Activated CD4-positive, alpha-beta T cell treated with anti-CD3 and anti-CD28 coated beads, Interleukin-2, amount 10 ng/mL, durations not matched to agents 7 days and 5 days (primary cell): ENCODE measurements at regions not wholly inside any gene's neighbourhood (a gene's known extent, or its start where the extent isn't known, plus 50 kb on each side); places are given as distances from the start of the nearest gene placed in this dataset.
"Not testable (repeated sequence)": the region's sequence is repeated elsewhere in the genome, so short reads cannot be mapped to it uniquely, and the experiment has no call there.

ENCODE experiments used
- CTCF ChIA-PET: fragments of 350-600 bp; sonication (Branson Sonifier 250); formaldehyde crosslinking; loops from one replicate; lab custom pipeline; 2021; ENCODE audit warnings: antibody characterized with exemption; lab: Charles Lee
- POLR2A ChIA-PET: fragments of 350-600 bp; sonication (Branson Sonifier 250); formaldehyde crosslinking; loops from one replicate; lab custom pipeline; 2021; ENCODE audit warnings: antibody characterized with exemption; lab: Charles Lee
- DNase-seq: peaks from one replicate; pipeline ENCODE4 v3.0.0-alpha.2; 2020
- H3K27ac Mint-ChIP-seq: one replicate; pipeline ENCODE4 v1.8.0; 2021; ENCODE audit warnings: mild to moderate bottlenecking, moderate library complexity, mixed read lengths
- H3K27me3 Mint-ChIP-seq: one replicate; pipeline ENCODE4 v1.8.0; 2021; ENCODE audit warnings: mixed read lengths
- H3K36me3 Mint-ChIP-seq: one replicate; pipeline ENCODE4 v1.8.0; 2021; ENCODE audit warnings: low read depth, mixed read lengths
- H3K4me1 Mint-ChIP-seq: one replicate; pipeline ENCODE4 v1.8.0; 2021; ENCODE audit warnings: mixed read lengths
- H3K4me3 Mint-ChIP-seq: one replicate; pipeline ENCODE4 v1.8.0; 2021; ENCODE audit warnings: mild to moderate bottlenecking, moderate library complexity, mixed read lengths
- H3K9me3 Mint-ChIP-seq: one replicate; pipeline ENCODE4 v1.8.0; 2021; ENCODE audit warnings: mixed read lengths

DNA sequence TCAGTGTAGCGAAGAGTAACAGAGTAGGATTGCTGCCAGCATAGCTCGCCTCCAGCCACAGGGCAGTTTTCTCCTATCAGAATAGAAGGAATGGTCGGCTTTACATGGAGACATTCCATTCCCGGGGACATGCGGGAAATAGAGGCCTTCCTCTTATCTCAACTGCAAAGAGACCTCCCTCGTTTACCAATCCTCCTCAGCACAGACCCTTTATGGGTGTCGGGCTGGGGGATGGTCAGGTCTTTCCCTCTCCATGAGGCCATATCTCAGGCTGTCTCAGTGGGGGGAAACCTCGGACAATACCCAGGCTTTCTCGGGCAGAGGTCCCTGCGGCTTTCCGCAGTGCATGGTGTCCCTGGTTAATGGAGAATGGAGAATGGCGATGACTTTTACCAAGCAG is 285.0 kb downstream of the ASMT start:
- POLR2A ChIA-PET = no interaction called here
- H3K36me3 Mint-ChIP-seq = no peaks in the 10 kb centered on the region

DNA sequence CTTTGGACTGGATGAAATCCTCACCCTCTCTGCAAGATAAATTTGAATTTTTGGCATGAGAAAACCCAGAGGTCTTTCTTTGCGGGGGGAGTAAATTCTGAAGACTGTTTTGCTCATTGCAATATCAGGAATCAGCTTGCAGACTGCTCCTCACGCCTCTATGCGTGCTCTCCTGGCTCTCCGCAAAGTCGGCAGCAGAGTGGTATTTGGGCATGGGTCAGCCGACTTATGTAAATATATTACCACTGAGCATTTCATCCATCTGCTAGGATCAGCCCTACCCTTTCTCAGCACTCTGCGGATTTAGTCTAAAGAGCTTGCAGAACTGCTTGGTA is 288.0 kb downstream of the ASMT start:
- Mint-ChIP-seq H3K9me3 (no peaks in the 10 kb centered on the region), H3K4me1 (no peaks in the 10 kb centered on the region), H3K4me3 (no peak overlapping the region), H3K27ac (no peak overlapping the region), H3K36me3 (no peaks in the 10 kb centered on the region), H3K27me3 (no peaks in the 10 kb centered on the region)
- ChIA-PET POLR2A (no interaction called here), CTCF (no interaction called here)
- DNase-seq = no peak

More for the DNA sequence above, 285.0 kb downstream of the ASMT start:
- no peak overlapping the region for H3K27ac Mint-ChIP-seq
- H3K27me3 Mint-ChIP-seq = no peaks in the 10 kb centered on the region
- CTCF ChIA-PET = no interaction called here
- no peaks in the 10 kb centered on the region for H3K4me1 Mint-ChIP-seq
- H3K9me3 Mint-ChIP-seq = no peaks in the 10 kb centered on the region
- DNase-seq = no peak
- H3K4me3 Mint-ChIP-seq = no peak overlapping the region

DNA sequence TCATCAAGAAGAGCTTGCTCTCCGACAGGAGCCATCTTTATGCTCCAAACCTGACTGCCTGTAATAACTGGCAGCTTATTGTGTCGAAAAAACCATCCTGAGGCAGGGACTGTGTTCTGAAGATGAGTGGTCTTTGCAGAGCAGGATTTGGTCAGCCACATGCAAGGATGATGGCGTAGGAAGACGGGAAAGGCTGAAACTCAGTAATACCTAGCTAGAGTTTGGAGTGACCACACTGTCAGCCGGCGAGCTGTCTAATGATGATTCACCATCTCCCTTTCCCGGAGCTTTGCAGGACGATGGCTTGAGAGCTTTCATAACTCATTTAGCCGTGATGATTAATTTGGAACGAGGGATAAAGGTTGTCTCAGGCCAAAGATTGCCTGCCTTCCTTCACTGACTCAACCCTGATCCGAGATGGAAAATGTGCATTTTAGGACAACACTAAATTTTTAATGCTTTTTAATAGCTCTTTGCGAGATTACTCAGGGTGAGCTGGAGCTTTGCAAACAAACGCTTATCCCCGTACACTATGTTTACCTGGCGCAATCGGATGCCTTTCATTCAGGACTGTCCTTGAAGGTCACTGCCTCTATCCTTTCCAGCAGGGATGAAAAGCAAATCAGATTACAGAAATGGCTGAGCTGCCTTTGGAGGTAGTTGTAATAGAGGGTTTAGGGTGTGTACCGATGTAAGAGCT is 288.5 kb downstream of the ASMT start:
- CTCF ChIA-PET = no interaction called here
- Mint-ChIP-seq H3K9me3 (no peaks in the 10 kb centered on the region), H3K27me3 (no peaks in the 10 kb centered on the region), H3K4me1 (no peaks in the 10 kb centered on the region), H3K4me3 (no peak overlapping the region), H3K27ac (no peak overlapping the region), H3K36me3 (no peaks in the 10 kb centered on the region)
- no peak for DNase-seq
- POLR2A ChIA-PET = no interaction called here

DNA sequence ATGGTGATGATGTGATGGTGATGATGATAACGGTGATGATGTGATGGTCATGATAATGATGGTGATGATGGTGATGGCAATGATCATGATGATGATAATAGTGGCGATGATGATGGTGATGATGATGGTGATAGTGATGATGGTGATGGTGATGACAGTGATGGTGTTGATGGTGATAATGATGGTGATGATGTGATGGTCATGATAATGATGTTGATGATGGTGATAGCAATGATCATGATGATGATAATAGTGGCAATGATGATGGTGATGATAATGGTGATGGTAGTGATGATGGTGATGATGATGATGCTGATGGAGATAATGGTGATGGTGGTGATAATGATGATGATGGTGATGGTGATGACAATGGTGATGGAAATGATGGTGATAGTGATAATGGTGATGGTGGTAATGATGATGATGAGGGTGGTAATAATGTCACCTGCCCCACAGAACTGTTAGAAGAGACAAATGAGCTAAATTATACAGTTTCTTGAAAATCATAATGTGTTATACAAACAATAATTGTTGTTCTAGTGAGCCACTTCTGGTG is 289.9 kb downstream of the ASMT start:
- ChIA-PET POLR2A (no interaction called here), CTCF (no interaction called here)
- H3K4me3 Mint-ChIP-seq = no peak overlapping the region
- H3K4me1 Mint-ChIP-seq = no peaks in the 10 kb centered on the region
- H3K27ac Mint-ChIP-seq = no peak overlapping the region
- no peaks in the 10 kb centered on the region for H3K9me3 Mint-ChIP-seq
- H3K36me3 Mint-ChIP-seq = no peaks in the 10 kb centered on the region
- DNase-seq = no peak
- no peaks in the 10 kb centered on the region for H3K27me3 Mint-ChIP-seq

DNA sequence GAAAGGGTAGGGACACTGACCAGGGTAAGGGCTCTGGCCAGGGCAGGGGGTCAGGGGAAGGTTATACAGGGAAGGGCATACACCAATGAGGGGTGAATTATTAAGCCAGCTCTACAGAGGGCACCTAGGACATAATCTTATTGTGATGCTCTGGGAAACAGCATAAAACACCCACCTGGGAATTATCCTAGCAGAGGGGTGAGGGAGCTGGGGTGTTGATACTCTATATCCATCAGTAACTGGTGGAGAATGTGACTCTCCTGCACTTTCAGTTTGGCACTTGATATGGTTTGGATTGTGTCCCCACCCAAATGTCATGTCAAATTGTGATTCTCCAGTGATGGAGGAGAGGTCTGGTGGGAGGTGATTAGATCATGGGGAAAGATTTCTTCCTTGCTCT is 291.2 kb downstream of the ASMT start:
- Mint-ChIP-seq H3K27ac (no peak overlapping the region), H3K4me3 (no peak overlapping the region), H3K27me3 (no peaks in the 10 kb centered on the region), H3K4me1 (no peaks in the 10 kb centered on the region), H3K9me3 (no peaks in the 10 kb centered on the region), H3K36me3 (no peaks in the 10 kb centered on the region)
- no peak for DNase-seq
- ChIA-PET POLR2A (no interaction called here), CTCF (no interaction called here)

DNA sequence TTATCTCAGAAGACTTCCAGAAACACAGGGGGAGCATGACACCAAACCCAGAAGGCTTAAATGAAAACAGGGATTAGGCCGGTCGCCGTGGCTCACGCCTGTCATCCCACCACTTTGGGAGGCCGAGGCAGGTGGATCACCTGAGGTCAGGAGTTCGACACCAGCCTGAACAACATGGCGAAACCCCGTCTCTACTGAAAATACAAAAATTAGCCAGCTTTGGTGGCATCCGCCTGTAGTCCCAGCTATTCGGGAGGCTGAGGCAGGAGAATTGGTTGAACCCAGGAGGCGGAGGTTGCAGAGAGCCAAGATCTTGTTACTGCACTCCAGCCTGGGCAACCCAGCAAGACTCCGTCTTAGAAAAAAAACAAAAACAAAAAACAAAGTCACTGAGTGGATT is 294.1 kb downstream of the ASMT start:
- H3K27me3 Mint-ChIP-seq, H3K4me3 Mint-ChIP-seq, H3K9me3 Mint-ChIP-seq, H3K36me3 Mint-ChIP-seq, CTCF ChIA-PET, H3K4me1 Mint-ChIP-seq, H3K27ac Mint-ChIP-seq, POLR2A ChIA-PET, DNase-seq: not testable (repeated sequence)

DNA sequence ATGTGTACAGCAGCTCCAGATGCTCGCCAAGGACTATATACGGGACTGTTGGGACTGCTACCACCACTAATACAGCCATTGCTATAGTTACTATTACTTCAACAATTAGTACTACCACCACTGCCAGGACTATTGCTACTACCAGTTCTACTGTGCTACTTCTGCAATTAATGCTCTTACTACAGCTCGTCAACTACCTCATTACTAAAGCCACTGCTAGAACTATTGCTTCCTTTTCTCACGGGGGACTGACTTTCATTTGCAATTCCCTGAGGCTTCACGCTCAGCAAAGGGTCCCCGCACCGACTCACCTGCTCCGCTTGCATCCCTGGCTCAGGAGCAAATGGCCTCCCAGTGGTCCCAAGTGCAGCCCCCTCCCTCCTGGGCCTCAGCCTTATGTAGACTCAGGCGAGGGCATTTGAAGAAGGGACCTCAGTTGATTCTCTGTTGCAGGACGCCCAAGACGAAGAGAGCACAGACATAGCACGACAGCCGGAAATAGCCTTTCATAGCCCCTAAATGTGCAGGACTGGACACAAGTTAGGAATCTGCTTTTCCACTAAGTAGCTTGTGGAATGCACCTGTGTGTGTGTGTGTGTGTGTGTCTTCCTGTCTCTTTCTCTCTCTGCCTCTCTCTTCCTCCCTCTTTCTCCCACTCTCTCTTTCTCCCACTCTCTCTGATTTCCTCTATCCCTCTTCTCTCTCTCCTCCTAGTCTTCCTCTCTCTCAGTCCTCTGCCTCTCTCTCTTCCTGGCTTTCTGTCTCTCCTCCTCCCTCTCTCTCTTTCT is 294.8 kb downstream of the ASMT start:
- POLR2A ChIA-PET = no interaction called here
- no peak overlapping the region for H3K27ac Mint-ChIP-seq

DNA sequence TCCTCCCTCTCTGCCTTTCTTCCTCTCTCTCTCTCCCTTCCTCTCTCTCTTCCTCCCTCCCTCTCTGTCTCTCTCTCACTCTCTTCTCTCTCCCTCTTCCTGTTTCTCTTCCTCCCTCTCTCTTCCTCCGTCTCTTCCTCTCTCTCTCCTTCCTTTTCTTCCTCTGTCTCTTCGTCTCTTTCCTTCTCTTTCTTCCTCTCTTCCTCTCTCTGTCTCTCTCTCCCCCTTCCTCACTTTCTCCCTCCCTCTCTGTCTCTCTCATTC is 295.3 kb downstream of the ASMT start:
- CTCF ChIA-PET = no interaction called here
- POLR2A ChIA-PET = no interaction called here
- no peaks in the 10 kb centered on the region for H3K36me3 Mint-ChIP-seq

More for the DNA sequence above, 294.8 kb downstream of the ASMT start:
- H3K27me3 Mint-ChIP-seq = no peaks in the 10 kb centered on the region
- no peak for DNase-seq
- CTCF ChIA-PET = no interaction called here
- no peak overlapping the region for H3K4me3 Mint-ChIP-seq
- H3K36me3 Mint-ChIP-seq = no peaks in the 10 kb centered on the region
- H3K4me1 Mint-ChIP-seq = no peaks in the 10 kb centered on the region
- H3K9me3 Mint-ChIP-seq = no peaks in the 10 kb centered on the region

DNA sequence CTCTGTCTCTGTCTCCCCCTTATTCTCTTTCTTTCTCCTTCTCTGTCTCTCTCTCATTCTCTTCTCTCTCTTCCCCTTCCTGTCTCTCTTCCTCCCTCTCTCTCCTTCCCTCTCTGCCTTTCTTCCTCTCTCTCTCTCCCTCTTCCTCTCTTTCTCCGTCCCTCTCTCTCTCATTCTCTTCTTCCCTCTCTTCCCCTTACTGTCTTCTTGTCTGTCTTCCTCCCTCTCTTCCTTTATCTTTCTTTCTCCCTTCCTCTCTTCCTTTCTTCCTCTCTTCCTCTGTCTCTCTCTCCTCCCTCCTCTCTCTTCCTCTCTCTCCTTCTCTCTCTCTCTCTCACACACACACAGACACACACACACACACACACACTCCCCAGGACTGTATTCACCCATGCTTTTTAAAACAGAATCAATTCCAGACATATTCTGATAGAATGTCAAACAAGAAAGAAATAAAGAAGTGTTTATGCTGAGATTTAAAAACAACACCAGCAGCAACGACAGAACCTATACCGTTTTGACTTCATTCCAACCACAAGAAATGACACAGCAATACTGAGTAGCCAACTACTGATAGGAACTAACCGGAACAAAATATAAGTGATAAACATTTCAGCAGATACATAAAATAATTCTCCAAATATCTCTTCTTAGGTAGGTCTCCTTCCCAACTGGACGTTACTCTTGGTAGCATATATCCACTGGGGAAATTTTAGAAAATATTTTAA is 296.7 kb downstream of the ASMT start:
- Mint-ChIP-seq H3K4me1 (no peaks in the 10 kb centered on the region), H3K4me3 (no peak overlapping the region), H3K27ac (no peak overlapping the region), H3K36me3 (no peaks in the 10 kb centered on the region), H3K27me3 (no peaks in the 10 kb centered on the region), H3K9me3 (no peaks in the 10 kb centered on the region)
- no peak for DNase-seq
- CTCF ChIA-PET = no interaction called here
- POLR2A ChIA-PET = no interaction called here

More for the DNA sequence above, 295.3 kb downstream of the ASMT start:
- Mint-ChIP-seq H3K4me3 (no peak overlapping the region), H3K27me3 (no peaks in the 10 kb centered on the region), H3K4me1 (no peaks in the 10 kb centered on the region), H3K9me3 (no peaks in the 10 kb centered on the region), H3K27ac (no peak overlapping the region)
- no peak for DNase-seq

DNA sequence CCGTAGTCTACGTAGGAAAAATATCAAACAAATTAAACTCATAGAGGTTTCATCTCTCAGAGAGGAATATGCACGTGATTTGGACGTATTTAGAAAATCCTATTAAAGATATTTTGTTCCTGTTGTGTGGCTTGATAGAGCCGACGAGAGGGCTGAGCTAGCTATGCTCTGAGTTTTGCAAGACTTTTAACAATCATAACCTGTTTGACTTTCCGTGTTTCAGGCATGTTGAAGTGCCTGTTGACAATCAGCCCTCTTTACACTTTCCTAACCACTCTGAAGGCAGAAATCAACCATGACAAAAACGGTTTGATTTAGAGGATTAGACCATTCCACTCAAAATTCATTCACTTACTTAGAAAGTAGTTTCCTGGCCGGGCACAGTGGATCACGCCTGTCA is 297.3 kb downstream of the ASMT start:
- H3K4me1 Mint-ChIP-seq = no peaks in the 10 kb centered on the region
- no peaks in the 10 kb centered on the region for H3K9me3 Mint-ChIP-seq
- H3K4me3 Mint-ChIP-seq = no peak overlapping the region
- no peak for DNase-seq
- H3K27me3 Mint-ChIP-seq = no peaks in the 10 kb centered on the region
- H3K36me3 Mint-ChIP-seq = no peaks in the 10 kb centered on the region
- POLR2A ChIA-PET = no interaction called here
- H3K27ac Mint-ChIP-seq = no peak overlapping the region
- CTCF ChIA-PET = no interaction called here

DNA sequence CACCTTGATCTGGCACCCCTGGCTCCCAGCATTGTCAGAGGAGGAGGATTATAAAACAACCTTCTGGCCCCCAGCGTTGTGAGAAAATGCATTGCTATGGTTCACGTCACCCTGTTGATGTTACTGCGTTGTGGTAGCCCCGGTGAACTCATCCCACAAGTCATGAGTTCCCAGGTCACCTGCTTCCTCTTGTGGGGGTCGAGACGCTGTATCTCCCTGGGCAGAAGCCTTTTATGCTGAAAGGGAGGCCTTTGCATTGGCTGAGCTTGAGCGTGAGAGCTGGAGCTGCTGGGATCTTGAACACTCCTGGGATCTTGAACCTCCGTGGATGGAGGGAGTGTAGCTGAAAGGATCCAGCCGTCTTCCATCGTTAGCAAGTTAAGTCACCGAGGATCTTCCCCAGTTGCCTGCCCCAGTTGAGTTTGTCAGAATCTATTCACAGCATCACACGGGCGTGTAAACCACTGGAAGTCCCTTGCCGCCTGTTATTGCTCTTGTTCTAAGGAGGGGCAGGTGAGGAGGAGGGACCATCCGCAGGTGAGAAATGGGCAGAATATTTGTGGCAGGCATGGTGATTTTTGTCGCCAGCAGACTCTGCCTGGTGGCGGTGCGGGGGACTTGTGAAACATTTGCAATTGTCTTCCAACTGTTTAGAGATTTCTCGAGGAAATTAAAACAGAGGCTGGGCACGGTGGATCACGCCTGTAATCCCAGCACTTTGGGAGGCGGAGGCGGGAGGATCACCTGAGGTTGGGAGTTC is 299.9 kb downstream of the ASMT start:
- no peaks in the 10 kb centered on the region for H3K4me1 Mint-ChIP-seq

DNA sequence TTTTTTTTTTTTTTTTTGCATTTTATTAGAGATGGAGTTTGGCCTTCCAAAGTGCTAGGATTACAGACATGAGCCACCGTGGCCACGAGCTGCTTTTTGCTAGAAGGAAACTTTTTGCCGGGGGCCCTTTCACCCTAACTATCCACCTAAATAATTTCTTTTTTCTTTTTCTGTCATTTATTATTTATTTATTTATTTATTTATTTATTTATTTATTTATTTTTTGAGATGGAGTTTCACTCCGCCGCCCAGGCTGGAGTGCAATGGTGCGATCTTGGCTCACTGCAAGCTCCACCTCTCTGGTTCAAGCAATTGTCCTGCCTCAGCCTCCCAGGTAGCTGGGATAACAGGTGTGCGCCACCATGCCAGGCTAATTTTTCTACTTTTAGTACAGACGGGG is 303.9 kb downstream of the ASMT start:
- no peaks in the 10 kb centered on the region for H3K9me3 Mint-ChIP-seq
- no peak for DNase-seq
- H3K27me3 Mint-ChIP-seq = no peaks in the 10 kb centered on the region
- ChIA-PET CTCF (no interaction called here), POLR2A (no interaction called here)
- H3K27ac Mint-ChIP-seq = no peak overlapping the region
- H3K4me1 Mint-ChIP-seq = no peaks in the 10 kb centered on the region
- no peaks in the 10 kb centered on the region for H3K36me3 Mint-ChIP-seq
- H3K4me3 Mint-ChIP-seq = no peak overlapping the region

More for the DNA sequence above, 299.9 kb downstream of the ASMT start:
- Mint-ChIP-seq H3K27me3 (no peaks in the 10 kb centered on the region), H3K9me3 (no peaks in the 10 kb centered on the region), H3K27ac (no peak overlapping the region), H3K4me3 (no peak overlapping the region), H3K36me3 (no peaks in the 10 kb centered on the region)
- DNase-seq = no peak
- POLR2A ChIA-PET = no interaction called here
- CTCF ChIA-PET = no interaction called here

DNA sequence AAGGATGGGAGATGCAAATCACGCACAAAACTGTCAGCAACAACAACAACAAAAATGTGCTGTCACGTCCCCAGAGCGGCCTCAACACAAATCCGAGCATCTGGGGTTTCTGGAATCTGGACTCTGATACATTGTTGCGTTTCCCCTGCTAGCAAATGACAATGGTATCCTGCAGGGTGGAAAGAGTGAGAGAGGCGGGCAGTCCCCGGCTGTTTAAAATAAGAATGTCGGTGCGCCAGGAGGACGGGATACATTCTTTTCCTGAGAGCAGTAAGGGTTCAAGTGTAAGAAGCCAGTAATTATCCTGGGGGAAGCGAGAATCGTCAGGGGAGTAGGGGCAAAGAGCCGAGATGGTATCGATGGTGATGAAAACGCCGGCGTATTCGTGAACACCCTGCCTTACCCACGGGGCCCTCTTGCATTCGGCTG is 310.2 kb downstream of the ASMT start:
- Mint-ChIP-seq H3K4me1 (no peaks in the 10 kb centered on the region), H3K27me3 (peaks cover 6% of the 10 kb centered on the region), H3K27ac (no peak overlapping the region), H3K4me3 (no peak overlapping the region), H3K36me3 (no peaks in the 10 kb centered on the region), H3K9me3 (no peaks in the 10 kb centered on the region)
- DNase-seq = no peak
- ChIA-PET POLR2A (no interaction called here), CTCF (no interaction called here)
